IMR-90 (cell line): ENCODE measurements at regions not wholly inside any gene's neighbourhood (a gene's known extent, or its start where the extent isn't known, plus 50 kb on each side); places are given as distances from the start of the nearest gene placed in this dataset.

Experiments used
- BHLHE40 ChIP-seq: fragments of 150-350 bp; IDR thresholded peaks from 2 replicates; pipeline ENCODE4 v1.6.1; 2016; ENCODE audit warnings: mild to moderate bottlenecking, low read depth, low read length
- CEBPB ChIP-seq: IDR thresholded peaks from 2 replicates; pipeline ENCODE4 v1.6.1; 2012; ENCODE audit warnings: low read depth, low read length, improper control_type of control experiment
- CHD1 ChIP-seq: IDR thresholded peaks from 2 replicates; pipeline ENCODE4 v1.6.1; 2012; ENCODE audit warnings: low read depth, low read length, improper control_type of control experiment
- CTCF ChIP-seq: conservative IDR thresholded peaks from 2 replicates; pipeline ENCODE4 v1.5.1; 2012; ENCODE audit warnings: mild to moderate bottlenecking, low read depth, low read length, improper control_type of control experiment
- FOS ChIP-seq: fragments of 150-350 bp; IDR thresholded peaks from 2 replicates; pipeline ENCODE4 v1.6.1; 2016; ENCODE audit warnings: low read depth, low read length
- MAFK ChIP-seq: IDR thresholded peaks from 2 replicates; pipeline ENCODE4 v1.6.1; 2012; ENCODE audit warnings: low read depth, low read length, improper control_type of control experiment
- MAZ ChIP-seq: IDR thresholded peaks from 2 replicates; pipeline ENCODE4 v1.6.1; 2012; ENCODE audit warnings: low read depth, mild to moderate bottlenecking, low read length, improper control_type of control experiment, moderate library complexity, borderline replicate concordance
- MXI1 ChIP-seq: IDR thresholded peaks from 2 replicates; pipeline ENCODE4 v1.6.1; 2012; ENCODE audit warnings: low read depth, mild to moderate bottlenecking, low read length, moderate library complexity, borderline replicate concordance
- POLR2A ChIP-seq: IDR thresholded peaks from 2 replicates; pipeline ENCODE4 v1.6.1; 2012; ENCODE audit warnings: mild to moderate bottlenecking, low read depth, low read length
- RAD21 ChIP-seq: IDR thresholded peaks from 2 replicates; pipeline ENCODE4 v1.6.1; 2012; ENCODE audit warnings: low read length, improper control_type of control experiment
- RFX5 ChIP-seq: IDR thresholded peaks from 2 replicates; pipeline ENCODE4 v1.8.0; 2012; ENCODE audit warnings: low read depth, mild to moderate bottlenecking, low read length, moderate library complexity
- SMC3 ChIP-seq: fragments of 150-350 bp; IDR thresholded peaks from 2 replicates; pipeline ENCODE4 v1.6.1; 2016; ENCODE audit warnings: low read depth, mild to moderate bottlenecking, antibody characterized with exemption, low read length, moderate library complexity
- TF ChIP-seq, protein P1 (sequence below): fragments of 150-350 bp; IDR thresholded peaks from 2 replicates; pipeline ENCODE4 v1.6.1; 2016; ENCODE audit warnings: low read depth, mild to moderate bottlenecking, low read length, moderate library complexity, borderline replicate concordance
- TF ChIP-seq, protein P2 (sequence below): fragments of 150-350 bp; IDR thresholded peaks from 2 replicates; pipeline ENCODE4 v1.6.1; 2017; ENCODE audit warnings: mild to moderate bottlenecking, antibody characterized with exemption, low read length, low read depth

DNA sequence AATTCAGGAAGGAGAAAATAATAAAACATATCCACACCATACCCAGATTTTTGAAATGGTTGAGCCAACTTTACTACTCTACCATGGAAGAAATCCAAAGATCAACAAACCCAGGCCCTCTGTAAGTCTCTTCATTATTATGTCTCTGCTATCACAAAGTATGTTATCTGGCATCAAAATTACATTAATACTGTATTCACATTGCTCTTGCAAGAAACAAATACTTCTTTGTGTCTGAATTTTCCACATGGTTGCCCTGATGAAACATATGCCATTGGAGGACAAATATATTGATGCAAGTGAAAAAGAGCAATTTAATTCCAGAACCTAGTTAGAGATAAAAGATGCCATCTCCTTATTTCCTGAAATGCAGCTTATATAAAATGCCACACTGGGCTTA lies 204.0 kb downstream of the FZD1 start:
- TF ChIP-seq CTCF = no peak
- TF ChIP-seq, protein P1, sequence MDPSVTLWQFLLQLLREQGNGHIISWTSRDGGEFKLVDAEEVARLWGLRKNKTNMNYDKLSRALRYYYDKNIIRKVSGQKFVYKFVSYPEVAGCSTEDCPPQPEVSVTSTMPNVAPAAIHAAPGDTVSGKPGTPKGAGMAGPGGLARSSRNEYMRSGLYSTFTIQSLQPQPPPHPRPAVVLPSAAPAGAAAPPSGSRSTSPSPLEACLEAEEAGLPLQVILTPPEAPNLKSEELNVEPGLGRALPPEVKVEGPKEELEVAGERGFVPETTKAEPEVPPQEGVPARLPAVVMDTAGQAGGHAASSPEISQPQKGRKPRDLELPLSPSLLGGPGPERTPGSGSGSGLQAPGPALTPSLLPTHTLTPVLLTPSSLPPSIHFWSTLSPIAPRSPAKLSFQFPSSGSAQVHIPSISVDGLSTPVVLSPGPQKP = no peak
- no peak for TF ChIP-seq RAD21
- no peak for TF ChIP-seq MAZ
- no peak for TF ChIP-seq POLR2A
- TF ChIP-seq MAFK = no peak
- no peak for TF ChIP-seq SMC3
- TF ChIP-seq BHLHE40 = no peak
- TF ChIP-seq, protein P2, sequence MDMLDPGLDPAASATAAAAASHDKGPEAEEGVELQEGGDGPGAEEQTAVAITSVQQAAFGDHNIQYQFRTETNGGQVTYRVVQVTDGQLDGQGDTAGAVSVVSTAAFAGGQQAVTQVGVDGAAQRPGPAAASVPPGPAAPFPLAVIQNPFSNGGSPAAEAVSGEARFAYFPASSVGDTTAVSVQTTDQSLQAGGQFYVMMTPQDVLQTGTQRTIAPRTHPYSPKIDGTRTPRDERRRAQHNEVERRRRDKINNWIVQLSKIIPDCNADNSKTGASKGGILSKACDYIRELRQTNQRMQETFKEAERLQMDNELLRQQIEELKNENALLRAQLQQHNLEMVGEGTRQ = no peak
- TF ChIP-seq RFX5 = no peak
- TF ChIP-seq CHD1 = no peak
- no peak for TF ChIP-seq CEBPB
- no peak for TF ChIP-seq FOS
- no peak for TF ChIP-seq MXI1
